H9 (cell line): ENCODE measurements at regions not wholly inside any gene's neighbourhood (a gene's known extent, or its start where the extent isn't known, plus 50 kb on each side); places are given as distances from the start of the nearest gene placed in this dataset.

ENCODE experiments used
- DNase-seq: peaks from one replicate; pipeline ENCODE4 v3.0.0-alpha.2; 2017
- H2AFZ ChIP-seq: one replicate; pipeline ENCODE4 v1.6.1; 2013; ENCODE audit warnings: mild to moderate bottlenecking, low read length, control low read depth, moderate library complexity
- H2AK5ac ChIP-seq: 2 replicates; pipeline ENCODE4 v1.6.1; 2013; ENCODE audit warnings: low read length, control low read depth, mixed read lengths; ENCODE audit not compliant: insufficient read length
- H2BK120ac ChIP-seq: one replicate; pipeline ENCODE4 v1.6.1; 2013; ENCODE audit warnings: low read depth, mild to moderate bottlenecking, low read length, control low read depth, inconsistent platforms; ENCODE audit not compliant: poor library complexity, severe bottlenecking
- H2BK12ac ChIP-seq: 2 replicates; pipeline ENCODE4 v1.6.1; 2013; ENCODE audit warnings: low read length, control low read depth, mixed read lengths, low read depth; ENCODE audit not compliant: insufficient read length
- H2BK15ac ChIP-seq: 2 replicates; pipeline ENCODE4 v1.6.1; 2013; ENCODE audit warnings: low read depth, low read length, control low read depth
- H2BK20ac ChIP-seq: one replicate; pipeline ENCODE4 v1.6.1; 2013; ENCODE audit warnings: low read depth, mild to moderate bottlenecking, low read length, control low read depth, inconsistent platforms; ENCODE audit not compliant: poor library complexity, severe bottlenecking
- H2BK5ac ChIP-seq: 2 replicates; pipeline ENCODE4 v1.6.1; 2013; ENCODE audit warnings: low read length, control low read depth, mixed read lengths; ENCODE audit not compliant: insufficient read length
- H3K14ac ChIP-seq: 2 replicates; pipeline ENCODE4 v1.6.1; 2013; ENCODE audit warnings: low read length, control low read depth; ENCODE audit not compliant: insufficient read depth
- H3K18ac ChIP-seq: 2 replicates; pipeline ENCODE4 v1.6.1; 2013; ENCODE audit warnings: low read depth, mild to moderate bottlenecking, mixed read lengths, low read length, control low read depth; ENCODE audit not compliant: insufficient read length
- H3K23ac ChIP-seq: 2 replicates; pipeline ENCODE4 v1.6.1; 2013; ENCODE audit warnings: low read length, control low read depth, mixed read lengths, low read depth; ENCODE audit not compliant: insufficient read length
- H3K23me2 ChIP-seq: 2 replicates; pipeline ENCODE4 v1.6.1; 2013; ENCODE audit warnings: low read depth, mild to moderate bottlenecking, mixed read lengths, low read length, control low read depth; ENCODE audit not compliant: insufficient read length, poor library complexity, severe bottlenecking
- H3K27ac ChIP-seq: 2 replicates; pipeline ENCODE4 v1.5.1; 2013; ENCODE audit warnings: low read length, control low read depth, mixed read lengths, low read depth; ENCODE audit not compliant: insufficient read length
- H3K27me3 ChIP-seq: 2 replicates; pipeline ENCODE4 v1.6.1; 2013; ENCODE audit warnings: low read length, control low read depth, inconsistent platforms; ENCODE audit not compliant: insufficient read depth
- H3K4ac ChIP-seq: 2 replicates; pipeline ENCODE4 v1.6.1; 2013; ENCODE audit warnings: low read depth, mild to moderate bottlenecking, control low read depth, inconsistent platforms, low read length, moderate library complexity
- H3K4me1 ChIP-seq: 2 replicates; pipeline ENCODE4 v1.6.1; 2013; ENCODE audit warnings: low read length, control low read depth, inconsistent platforms; ENCODE audit not compliant: insufficient read depth
- H3K4me2 ChIP-seq: 2 replicates; pipeline ENCODE4 v1.6.1; 2013; ENCODE audit warnings: low read length, control low read depth, mixed read lengths; ENCODE audit not compliant: insufficient read length, insufficient read depth
- H3K56ac ChIP-seq: 2 replicates; pipeline ENCODE4 v1.6.1; 2013; ENCODE audit warnings: low read depth, mild to moderate bottlenecking, mixed read lengths, low read length, control low read depth; ENCODE audit not compliant: insufficient read length
- H3K79me1 ChIP-seq: 2 replicates; pipeline ENCODE4 v1.6.1; 2013; ENCODE audit warnings: low read depth, mild to moderate bottlenecking, moderate library complexity, low read length, control low read depth, inconsistent platforms; ENCODE audit not compliant: insufficient read depth, poor library complexity, severe bottlenecking
- H3K79me2 ChIP-seq: 2 replicates; pipeline ENCODE4 v1.6.1; 2013; ENCODE audit warnings: low read length, control low read depth, inconsistent platforms; ENCODE audit not compliant: insufficient read depth
- H3K9ac ChIP-seq: 2 replicates; pipeline ENCODE4 v1.6.1; 2013; ENCODE audit warnings: low read length, control low read depth, mixed read lengths; ENCODE audit not compliant: insufficient read length; ENCODE audit errors: extremely low read depth
- H3K9me3 ChIP-seq: one replicate; pipeline ENCODE4 v1.6.1; 2013; ENCODE audit warnings: low read depth, low read length, inconsistent platforms; ENCODE audit not compliant: control insufficient read depth
- H3T11ph ChIP-seq: one replicate; pipeline ENCODE4 v1.6.1; 2013; ENCODE audit warnings: mild to moderate bottlenecking, low read length, control low read depth, inconsistent platforms
- H4K20me1 ChIP-seq: one replicate; pipeline ENCODE4 v1.6.1; 2013; ENCODE audit not compliant: control insufficient read depth, insufficient read length, insufficient read depth
- H4K5ac ChIP-seq: 2 replicates; pipeline ENCODE4 v1.6.1; 2013; ENCODE audit warnings: low read depth, mild to moderate bottlenecking, mixed read lengths, low read length, control low read depth; ENCODE audit not compliant: insufficient read length
- H4K8ac ChIP-seq: replicated peaks from 2 replicates; pipeline ENCODE4 v1.6.1; 2013; ENCODE audit warnings: low read length, control low read depth, mixed read lengths, low read depth; ENCODE audit not compliant: insufficient read length
- H4K91ac ChIP-seq: 2 replicates; pipeline ENCODE4 v1.6.1; 2013; ENCODE audit warnings: low read depth, mild to moderate bottlenecking, moderate library complexity, mixed read lengths, low read length, control low read depth; ENCODE audit not compliant: insufficient read length
- H3K27ac Mint-ChIP-seq, 3 experiments: 2 replicates in 2 of 3; 3 replicates in 1 of 3; pipeline ENCODE4 v1.8.0; 2020 to 2021; ENCODE audit warnings: mixed read lengths in 3 of 3, mild to moderate bottlenecking in 1 of 3, moderate library complexity in 1 of 3
- H3K27me3 Mint-ChIP-seq: 2 replicates; pipeline ENCODE4 v1.8.0; 2021; ENCODE audit warnings: low read depth, mild to moderate bottlenecking, moderate library complexity, mixed read lengths
- H3K36me3 Mint-ChIP-seq, 3 experiments: 2 replicates in 2 of 3; 3 replicates in 1 of 3; pipeline ENCODE4 v1.8.0; 2020 to 2021; ENCODE audit warnings: low read depth in 3 of 3, mixed read lengths in 3 of 3; ENCODE audit not compliant: insufficient read depth in 1 of 3
- H3K4me1 Mint-ChIP-seq, 2 experiments: 2 replicates each; pipeline ENCODE4 v1.8.0; 2020; ENCODE audit warnings: mixed read lengths in 2 of 2
- H3K4me3 Mint-ChIP-seq, 2 experiments: 2 replicates in 1 of 2; 3 replicates in 1 of 2; pipeline ENCODE4 v1.8.0; 2020 to 2021; ENCODE audit warnings: mild to moderate bottlenecking in 2 of 2, mixed read lengths in 2 of 2, moderate library complexity in 1 of 2
- H3K9me3 Mint-ChIP-seq, 2 experiments: 2 replicates in 1 of 2; 3 replicates in 1 of 2; pipeline ENCODE4 v1.8.0; 2020; ENCODE audit warnings: mild to moderate bottlenecking in 2 of 2, mixed read lengths in 2 of 2, moderate library complexity in 1 of 2
- CTCF ChIP-seq: fragments of 200-600 bp; sonication (generic); conservative IDR thresholded peaks from 3 replicates; pipeline ENCODE4 v1.8.0; 2021; ENCODE audit warnings: antibody characterized with exemption, mild to moderate bottlenecking
- WGBS: extraction: QIAGEN DNeasy Blood & Tissue Kit; methylation state at CpG from one replicate; pipeline ENCODE4 v1.1.7; 2013; ENCODE audit warnings: missing lambda C conversion rate, low lambda C conversion rate, mixed read lengths; ENCODE audit not compliant: insufficient read length; ENCODE audit errors: extremely low coverage; 5-methylcytosine and 5-hydroxymethylcytosine counted together

GRCh38 chr21:16287046-16287445 lies 557.3 kb downstream of the USP25 start:
- no peak overlapping the region for H4K91ac ChIP-seq
- H3K4me1 ChIP-seq: no peaks in the 10 kb centered on the region; the same call in 1 of the 2 replicates
- TF ChIP-seq CTCF: no peak
- H2BK20ac ChIP-seq: no peak overlapping the region
- no peak overlapping the region for H3K14ac ChIP-seq
- no peak overlapping the region for H2AFZ ChIP-seq
- no peak overlapping the region for H3K23ac ChIP-seq
- H2BK15ac ChIP-seq: no peak overlapping the region
- H3K36me3 Mint-ChIP-seq: no peaks in the 10 kb centered on the region
- H3K4me1 Mint-ChIP-seq: peaks cover 14 to 30% of the 10 kb centered on the region in 2 experiments
- H3T11ph ChIP-seq: no peak overlapping the region
- H3K27me3 ChIP-seq: no peaks in the 10 kb centered on the region
- no peak overlapping the region for H3K27ac ChIP-seq
- no peak overlapping the region for H2BK12ac ChIP-seq
- H3K18ac ChIP-seq: no peak overlapping the region
- no CpG with 5 or more reads among the region's 2 CpGs for WGBS
- no peak overlapping the region for H4K8ac ChIP-seq
- H3K23me2 ChIP-seq: no peaks in the 10 kb centered on the region
- no peaks in the 10 kb centered on the region for H3K9me3 ChIP-seq
- no peak overlapping the region for H2BK120ac ChIP-seq
- no peak overlapping the region for H3K56ac ChIP-seq
- no peak overlapping the region for H3K9ac ChIP-seq
- no peak overlapping the region for H3K4me3 Mint-ChIP-seq
- no peak for DNase-seq
- H3K9me3 Mint-ChIP-seq: no peaks in the 10 kb centered on the region
- no peak overlapping the region for H2BK5ac ChIP-seq
- no peaks in the 10 kb centered on the region for H3K79me1 ChIP-seq
- no peak overlapping the region for H3K4ac ChIP-seq
- peaks cover 3% of the 10 kb centered on the region; the same call in 1 of the 2 replicates for H3K27me3 Mint-ChIP-seq
- no peak overlapping the region for H3K27ac Mint-ChIP-seq
- H2AK5ac ChIP-seq: no peak overlapping the region
- no peak overlapping the region for H4K5ac ChIP-seq
- no peaks in the 10 kb centered on the region for H3K79me2 ChIP-seq
- H4K20me1 ChIP-seq: no peaks in the 10 kb centered on the region
- H3K4me2 ChIP-seq: no peak overlapping the region
